Testis (tissue), 2 donors: ENCODE measurements at regions not wholly inside any gene's neighbourhood (a gene's known extent, or its start where the extent isn't known, plus 50 kb on each side); places are given as distances from the start of the nearest gene placed in this dataset.

Source experiments
- DNase-seq: peaks from one replicate; pipeline ENCODE4 v3.0.0-alpha.2; 2019
- H3K27ac ChIP-seq, 2 donors: fragments of 200-600 bp; sonication (generic); one replicate each; pipeline ENCODE4 v1.5.1; 2019
- H3K27me3 ChIP-seq: fragments of 200-600 bp; sonication (generic); one replicate; pipeline ENCODE4 v1.5.1; 2019
- H3K36me3 ChIP-seq: fragments of 200-600 bp; sonication (generic); one replicate; pipeline ENCODE4 v1.5.1; 2017; ENCODE audit warnings: low read depth; ENCODE audit errors: missing control alignments
- H3K4me1 ChIP-seq: fragments of 200-600 bp; sonication (generic); one replicate; pipeline ENCODE4 v1.5.1; 2019
- H3K4me3 ChIP-seq, 2 donors: fragments of 200-600 bp; sonication (generic); one replicate each; pipeline ENCODE4 v1.5.1; 2017 to 2019
- H3K9me3 ChIP-seq: fragments of 200-600 bp; sonication (generic); one replicate; pipeline ENCODE4 v1.5.1; 2017
- POLR2A ChIP-seq: fragments of 450-650 bp; IDR thresholded peaks from one replicate; pipeline ENCODE4 v1.6.1; 2017; ENCODE audit warnings: antibody characterized with exemption, mild to moderate bottlenecking, moderate library complexity
- WGBS, 2 donors: methylation state at CpG; one replicate each; pipeline ENCODE4 v1.1.5; 2018; 5-methylcytosine and 5-hydroxymethylcytosine counted together
- intact Hi-C: fragments of 100-400 bp; cut with DNase I; formaldehyde crosslinking; loops from one replicate; pipeline ENCODE4 v1.15.1; 2023; ENCODE audit warnings: low total_unique reads
- TF ChIP-seq, protein P1 (sequence below), 3 experiments: fragments of 450-650 bp in 2 of 3; fragments of 200-600 bp in 1 of 3; sonication (generic) in 1 of 3; IDR thresholded peaks; one replicate each; pipeline ENCODE4 v1.5.1; 2016 to 2019; ENCODE audit warnings: antibody characterized with exemption in 3 of 3, mild to moderate bottlenecking in 2 of 3, moderate library complexity in 1 of 3

- TF ChIP-seq, protein P1, sequence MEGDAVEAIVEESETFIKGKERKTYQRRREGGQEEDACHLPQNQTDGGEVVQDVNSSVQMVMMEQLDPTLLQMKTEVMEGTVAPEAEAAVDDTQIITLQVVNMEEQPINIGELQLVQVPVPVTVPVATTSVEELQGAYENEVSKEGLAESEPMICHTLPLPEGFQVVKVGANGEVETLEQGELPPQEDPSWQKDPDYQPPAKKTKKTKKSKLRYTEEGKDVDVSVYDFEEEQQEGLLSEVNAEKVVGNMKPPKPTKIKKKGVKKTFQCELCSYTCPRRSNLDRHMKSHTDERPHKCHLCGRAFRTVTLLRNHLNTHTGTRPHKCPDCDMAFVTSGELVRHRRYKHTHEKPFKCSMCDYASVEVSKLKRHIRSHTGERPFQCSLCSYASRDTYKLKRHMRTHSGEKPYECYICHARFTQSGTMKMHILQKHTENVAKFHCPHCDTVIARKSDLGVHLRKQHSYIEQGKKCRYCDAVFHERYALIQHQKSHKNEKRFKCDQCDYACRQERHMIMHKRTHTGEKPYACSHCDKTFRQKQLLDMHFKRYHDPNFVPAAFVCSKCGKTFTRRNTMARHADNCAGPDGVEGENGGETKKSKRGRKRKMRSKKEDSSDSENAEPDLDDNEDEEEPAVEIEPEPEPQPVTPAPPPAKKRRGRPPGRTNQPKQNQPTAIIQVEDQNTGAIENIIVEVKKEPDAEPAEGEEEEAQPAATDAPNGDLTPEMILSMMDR (IDR thresholded peaks at IDR 0.05), result no peak
- TF ChIP-seq POLR2A, result no peak
- Histone ChIP-seq H3K27me3 (no peaks in the 10 kb centered on the region), H3K4me1 (no peaks in the 10 kb centered on the region), H3K4me3 (no peak overlapping the region), H3K27ac (no peak overlapping the region), H3K36me3 (no peaks in the 10 kb centered on the region), H3K9me3 (no peaks in the 10 kb centered on the region)
- DNase-seq, result no peak
- intact Hi-C loops, result no loop called here
- WGBS, 2 donors, result 88 to 92% methylated on average over 3 of the region's 3 CpGs
Observed at GRCh38 chr2:88844960-88845359, 153.5 kb downstream of the RPIA start.

DNA sequence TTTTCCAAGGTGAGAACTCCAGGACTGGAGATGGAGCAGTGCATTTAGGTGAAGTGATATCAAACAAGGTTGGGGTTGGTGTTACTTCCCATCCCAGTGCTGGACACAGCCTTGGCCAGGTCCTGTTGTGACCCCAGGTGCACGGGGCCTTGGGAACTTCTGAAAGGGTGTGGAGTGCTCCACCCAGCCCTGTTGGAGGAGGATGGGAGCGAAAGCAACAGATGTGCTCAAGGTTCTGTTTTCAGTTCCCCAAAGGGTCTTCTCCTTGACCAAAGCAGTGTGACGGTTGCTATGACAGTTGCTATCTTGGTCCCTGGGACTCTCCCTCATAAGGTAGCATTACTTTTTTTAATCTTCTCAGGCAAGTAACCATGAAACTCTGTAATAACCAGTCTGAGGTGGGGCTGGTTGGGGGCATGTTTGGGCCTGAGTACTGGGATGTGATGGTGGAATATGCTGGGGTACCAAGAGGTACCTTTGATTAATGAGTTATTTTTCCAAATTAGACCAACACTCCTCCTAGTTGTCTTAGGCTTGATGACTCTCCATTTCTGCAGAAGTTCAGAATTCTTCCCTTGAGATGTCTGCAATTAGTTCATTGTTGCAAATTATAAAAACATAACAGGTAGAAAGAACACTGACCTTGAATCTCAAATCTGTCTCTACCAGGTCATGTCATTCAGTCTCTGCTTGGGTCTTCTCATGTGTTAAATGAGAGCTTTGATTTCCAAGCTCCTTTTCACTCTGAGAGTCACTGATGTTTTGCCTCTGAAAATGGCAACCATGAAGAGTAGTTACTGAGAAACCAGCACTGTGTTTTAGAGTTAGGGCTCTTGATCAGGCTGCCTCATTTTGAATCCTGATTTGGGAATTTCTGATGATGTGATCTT, 154.5 kb downstream of the RPIA start:
- intact Hi-C loops, result no loop called here
- no peak for DNase-seq
- TF ChIP-seq POLR2A, result no peak
- TF ChIP-seq, protein P1 (IDR thresholded peaks at IDR 0.05), result no peak
- Histone ChIP-seq H3K27ac (no peak overlapping the region), H3K27me3 (no peaks in the 10 kb centered on the region), H3K9me3 (no peaks in the 10 kb centered on the region), H3K4me1 (no peaks in the 10 kb centered on the region), H3K4me3 (no peak overlapping the region), H3K36me3 (no peaks in the 10 kb centered on the region)
- WGBS, 2 donors, result 85% methylated on average over 2 to 3 of the region's 3 CpGs

- H3K4me3 ChIP-seq, result no peak overlapping the region
- no peak overlapping the region for H3K27ac ChIP-seq
- no peaks in the 10 kb centered on the region for H3K36me3 ChIP-seq
- H3K4me1 ChIP-seq, result no peaks in the 10 kb centered on the region
- no peaks in the 10 kb centered on the region for H3K9me3 ChIP-seq
- DNase-seq, result no peak
- TF ChIP-seq, protein P1 (IDR thresholded peaks at IDR 0.05), result no peak
- TF ChIP-seq POLR2A, result no peak
- intact Hi-C loops, result no loop called here
- H3K27me3 ChIP-seq, result no peaks in the 10 kb centered on the region
- WGBS, 2 donors, result 70% methylated on average over 3 of the region's 3 CpGs
Observed at GRCh38 chr2:88852753-88853402, 161.4 kb downstream of the RPIA start.

GRCh38 chr2:88853403-88853790, 161.9 kb downstream of the RPIA start:
- TF ChIP-seq, protein P1 (IDR thresholded peaks at IDR 0.05), result no peak
- no peak for TF ChIP-seq POLR2A
- no peak for DNase-seq
- Histone ChIP-seq H3K4me3 (no peak overlapping the region), H3K4me1 (no peaks in the 10 kb centered on the region), H3K27me3 (no peaks in the 10 kb centered on the region), H3K9me3 (no peaks in the 10 kb centered on the region), H3K36me3 (no peaks in the 10 kb centered on the region), H3K27ac (no peak overlapping the region)
- 68 to 74% methylated on average over 2 of the region's 2 CpGs for WGBS, 2 donors
- intact Hi-C loops, result no loop called here
